BLaER1 treated with 17β-estradiol and CSF1 and Interleukin-3, amounts not matched to agents 10 nM and 100 nM (cell line): ENCODE measurements at regions not wholly inside any gene's neighbourhood (a gene's known extent, or its start where the extent isn't known, plus 50 kb on each side); places are given as distances from the start of the nearest gene placed in this dataset.

ENCODE experiments used
- H3K27ac ChIP-seq, 11 experiments: shearing (Covaris generic); formaldehyde crosslinking; 2 replicates each; pipeline ENCODE4 v1.8.1; 2022
- H3K27me3 ChIP-seq, 11 experiments: shearing (Covaris generic); formaldehyde crosslinking; 2 replicates each; pipeline ENCODE4 v1.8.1; 2022
- H3K36me3 ChIP-seq, 11 experiments: shearing (Covaris generic); formaldehyde crosslinking; 2 replicates each; pipeline ENCODE4 v1.8.1; 2022
- H3K4me1 ChIP-seq, 10 experiments: shearing (Covaris generic); formaldehyde crosslinking; 2 replicates each; pipeline ENCODE4 v1.8.1; 2022
- H3K4me2 ChIP-seq, 11 experiments: shearing (Covaris generic); formaldehyde crosslinking; 2 replicates each; pipeline ENCODE4 v1.8.1; 2022
- H3K4me3 ChIP-seq, 10 experiments: shearing (Covaris generic); formaldehyde crosslinking; 2 replicates each; pipeline ENCODE4 v1.8.1; 2022
- H3K9ac ChIP-seq, 11 experiments: shearing (Covaris generic); formaldehyde crosslinking; 2 replicates each; pipeline ENCODE4 v1.8.1; 2022
- H3K9me3 ChIP-seq, 11 experiments: shearing (Covaris generic); formaldehyde crosslinking; replicated peaks in 1 of 11; 2 replicates each; pipeline ENCODE4 v1.8.1; 2022
- H4K20me1 ChIP-seq, 11 experiments: shearing (Covaris generic); formaldehyde crosslinking; 2 replicates each; pipeline ENCODE4 v1.8.1; 2022
- Cebpa-rat ChIP-seq, 11 experiments: shearing (Covaris generic); IDR thresholded peaks; 2 replicates each; pipeline ENCODE4 v1.8.1; 2022

DNA sequence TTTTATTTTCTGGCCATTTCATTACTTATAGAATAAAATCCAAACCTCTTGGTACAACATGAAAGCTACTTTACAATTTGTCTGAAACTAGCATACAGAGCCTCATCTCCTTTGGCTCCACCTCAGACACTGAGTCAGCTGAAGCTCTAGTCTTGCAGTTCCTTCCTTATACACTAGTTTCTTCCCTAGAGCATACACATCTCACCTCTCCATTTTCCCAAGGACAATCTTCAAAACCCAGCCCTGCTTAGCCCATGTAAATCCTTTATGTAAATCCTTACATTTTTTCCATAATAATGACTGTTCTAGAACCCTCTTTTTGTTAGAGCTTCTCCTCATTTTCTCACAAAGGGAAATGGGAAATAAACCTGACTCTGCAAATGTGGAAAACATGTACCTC, 463.4 kb downstream of the SLC16A7 start:
- Histone ChIP-seq H3K4me2 (no peak overlapping the region), H3K27me3 (no peaks in the 10 kb centered on the region), H3K27ac (no peak overlapping the region), H3K4me3 (no peak overlapping the region), H3K9me3 (no peaks in the 10 kb centered on the region), H3K9ac (no peak overlapping the region), H3K36me3 (no peaks in the 10 kb centered on the region), H3K4me1 (no peaks in the 10 kb centered on the region), H4K20me1 (no peaks in the 10 kb centered on the region)
- no peak for TF ChIP-seq Cebpa-rat (IDR thresholded peaks at IDR 0.05)

DNA sequence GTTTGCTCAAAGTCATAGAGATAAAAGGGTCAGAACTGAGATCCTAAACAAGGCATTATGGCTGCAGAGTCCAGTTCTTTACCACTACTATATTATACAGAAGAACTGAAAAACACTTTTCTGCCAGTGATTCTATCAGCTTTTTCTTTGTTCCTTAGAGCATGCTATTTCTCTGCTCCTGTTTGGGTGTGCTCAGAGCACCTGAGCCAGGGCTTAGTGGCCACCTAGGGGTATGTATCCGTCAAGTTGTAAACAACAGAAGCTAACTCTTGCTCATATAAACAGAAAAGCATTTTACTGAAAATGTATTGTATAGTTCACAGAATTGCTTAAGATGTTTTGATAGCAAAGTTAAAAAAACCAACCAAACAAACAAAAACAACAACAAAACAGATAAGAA, 470.8 kb downstream of the SLC16A7 start:
- TF ChIP-seq Cebpa-rat (IDR thresholded peaks at IDR 0.05): no peak
- H3K36me3 ChIP-seq: no peaks in the 10 kb centered on the region

GRCh38 chr12:60070552-60070951, 474.7 kb downstream of the SLC16A7 start:
- Histone ChIP-seq H3K4me3 (no peak overlapping the region), H3K4me1 (no peaks in the 10 kb centered on the region), H3K36me3 (no peaks in the 10 kb centered on the region), H3K27me3 (no peaks in the 10 kb centered on the region), H3K9me3 (no peaks in the 10 kb centered on the region), H3K27ac (no peak overlapping the region), H4K20me1 (no peaks in the 10 kb centered on the region), H3K4me2 (no peak overlapping the region), H3K9ac (no peak overlapping the region)
- TF ChIP-seq Cebpa-rat (IDR thresholded peaks at IDR 0.05): no peak

More for the DNA sequence above, 470.8 kb downstream of the SLC16A7 start:
- H3K27ac ChIP-seq: no peak overlapping the region
- no peak overlapping the region for H3K4me3 ChIP-seq
- H3K9ac ChIP-seq: no peak overlapping the region
- H3K4me2 ChIP-seq: no peak overlapping the region
- no peaks in the 10 kb centered on the region for H3K9me3 ChIP-seq
- H3K4me1 ChIP-seq: no peaks in the 10 kb centered on the region
- no peaks in the 10 kb centered on the region for H4K20me1 ChIP-seq
- H3K27me3 ChIP-seq: no peaks in the 10 kb centered on the region

GRCh38 chr12:60071759-60072191, 475.9 kb downstream of the SLC16A7 start:
- H3K9me3 ChIP-seq: no peaks in the 10 kb centered on the region
- no peaks in the 10 kb centered on the region for H3K27me3 ChIP-seq
- no peaks in the 10 kb centered on the region for H3K4me1 ChIP-seq
- H3K4me3 ChIP-seq: no peak overlapping the region
- H3K36me3 ChIP-seq: no peaks in the 10 kb centered on the region
- H4K20me1 ChIP-seq: no peaks in the 10 kb centered on the region
- no peak overlapping the region for H3K27ac ChIP-seq
- no peak for TF ChIP-seq Cebpa-rat (IDR thresholded peaks at IDR 0.05)
- H3K9ac ChIP-seq: no peak overlapping the region
- H3K4me2 ChIP-seq: no peak overlapping the region

- Histone ChIP-seq H3K4me1 (peaks cover 0 to 4% (median 0%) of the 10 kb centered on the region in 10 experiments; a peak in 5 of 20 replicates), H3K9ac (no peak overlapping the region), H3K9me3 (no peaks in the 10 kb centered on the region), H3K4me2 (no peak overlapping the region), H3K4me3 (no peak overlapping the region), H3K27me3 (no peaks in the 10 kb centered on the region), H3K27ac (no peak overlapping the region), H4K20me1 (no peaks in the 10 kb centered on the region), H3K36me3 (no peaks in the 10 kb centered on the region)
- no peak for TF ChIP-seq Cebpa-rat (IDR thresholded peaks at IDR 0.05)
Measured at GRCh38 chr12:60072911-60073310, 477.1 kb downstream of the SLC16A7 start.

GRCh38 chr12:60075091-60075490, 479.3 kb downstream of the SLC16A7 start:
- Histone ChIP-seq H3K27ac (no peak overlapping the region), H3K36me3 (no peaks in the 10 kb centered on the region), H4K20me1 (no peaks in the 10 kb centered on the region), H3K4me3 (no peak overlapping the region), H3K9me3 (no peaks in the 10 kb centered on the region), H3K4me1 (peaks cover 0 to 11% (median 0%) of the 10 kb centered on the region in 10 experiments; a peak in 6 of 20 replicates), H3K27me3 (no peaks in the 10 kb centered on the region), H3K9ac (no peak overlapping the region), H3K4me2 (no peak overlapping the region)
- TF ChIP-seq Cebpa-rat (IDR thresholded peaks at IDR 0.05): no peak

DNA sequence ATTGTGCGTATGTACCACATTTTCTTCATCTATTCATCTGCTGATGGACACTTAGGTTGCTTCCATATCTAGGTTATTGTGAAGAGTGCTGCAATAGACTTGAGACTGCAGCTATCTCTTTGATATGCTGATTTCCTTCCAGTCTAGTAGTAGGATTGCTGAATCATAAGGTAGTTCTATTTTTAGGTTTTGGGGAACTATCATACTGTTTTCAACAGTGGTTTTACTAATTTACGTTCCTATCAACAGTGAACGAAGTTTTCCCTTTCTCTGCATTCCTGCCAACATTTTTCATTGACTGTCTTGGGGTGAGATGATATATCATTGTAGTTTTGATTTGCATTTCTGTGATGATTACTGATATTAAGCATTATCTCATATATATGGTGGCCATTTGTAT, 482.2 kb downstream of the SLC16A7 start:
- Histone ChIP-seq H3K36me3 (no peaks in the 10 kb centered on the region), H3K4me2 (peak overlapping the region in 3 of 11 experiments; percentile 22 to 33 (median 30); a peak in 4 of 22 replicates), H4K20me1 (no peaks in the 10 kb centered on the region), H3K9ac (no peak overlapping the region), H3K9me3 (no peaks in the 10 kb centered on the region), H3K4me1 (peaks cover 0 to 11% (median 0%) of the 10 kb centered on the region in 10 experiments; a peak in 6 of 20 replicates), H3K4me3 (no peak overlapping the region), H3K27ac (no peak overlapping the region), H3K27me3 (no peaks in the 10 kb centered on the region)
- TF ChIP-seq Cebpa-rat (IDR thresholded peaks at IDR 0.05): no peak

GRCh38 chr12:60093428-60093827, 497.6 kb downstream of the SLC16A7 start:
- TF ChIP-seq Cebpa-rat (IDR thresholded peaks at IDR 0.05): no peak
- H3K27ac ChIP-seq: no peak overlapping the region
- no peaks in the 10 kb centered on the region for H3K36me3 ChIP-seq
- 0 out of 22 replicates have a peak, but pooled peaks cover 0 to 2% (median 0%) of the 10 kb centered on the region in 11 experiments for H3K9me3 ChIP-seq
- H3K9ac ChIP-seq: no peak overlapping the region
- no peaks in the 10 kb centered on the region for H3K4me1 ChIP-seq
- H3K4me2 ChIP-seq: no peak overlapping the region
- no peaks in the 10 kb centered on the region for H3K27me3 ChIP-seq
- H4K20me1 ChIP-seq: no peaks in the 10 kb centered on the region
- H3K4me3 ChIP-seq: no peak overlapping the region

DNA sequence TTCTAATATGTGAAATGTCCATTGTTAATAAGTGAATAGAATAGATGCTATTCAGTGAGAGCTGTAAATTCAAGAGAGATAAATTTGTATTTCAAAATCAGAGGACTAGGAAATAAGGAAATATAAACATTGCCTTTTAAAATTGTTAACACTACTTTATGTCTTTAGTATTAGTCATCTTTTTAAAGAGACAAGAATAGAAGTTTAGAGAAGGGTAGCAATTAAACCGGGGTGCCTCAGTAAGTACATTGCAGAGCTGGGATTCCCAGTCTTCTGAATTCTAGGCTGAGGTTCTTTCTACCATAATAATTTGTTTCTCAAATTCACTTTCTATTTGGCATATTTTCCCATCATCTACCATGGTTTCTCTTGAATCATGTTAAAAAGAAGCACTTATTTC, 498.6 kb downstream of the SLC16A7 start:
- no peaks in the 10 kb centered on the region for H3K36me3 ChIP-seq
- H3K9me3 ChIP-seq: peaks cover 2 to 10% (median 6%) of the 10 kb centered on the region in 11 experiments; a peak in 16 of 22 replicates
- TF ChIP-seq Cebpa-rat (IDR thresholded peaks at IDR 0.05): no peak
- no peak overlapping the region for H3K27ac ChIP-seq
- no peak overlapping the region for H3K4me2 ChIP-seq
- no peak overlapping the region for H3K4me3 ChIP-seq
- no peak overlapping the region for H3K9ac ChIP-seq
- H4K20me1 ChIP-seq: no peaks in the 10 kb centered on the region
- H3K27me3 ChIP-seq: no peaks in the 10 kb centered on the region
- H3K4me1 ChIP-seq: no peaks in the 10 kb centered on the region

DNA sequence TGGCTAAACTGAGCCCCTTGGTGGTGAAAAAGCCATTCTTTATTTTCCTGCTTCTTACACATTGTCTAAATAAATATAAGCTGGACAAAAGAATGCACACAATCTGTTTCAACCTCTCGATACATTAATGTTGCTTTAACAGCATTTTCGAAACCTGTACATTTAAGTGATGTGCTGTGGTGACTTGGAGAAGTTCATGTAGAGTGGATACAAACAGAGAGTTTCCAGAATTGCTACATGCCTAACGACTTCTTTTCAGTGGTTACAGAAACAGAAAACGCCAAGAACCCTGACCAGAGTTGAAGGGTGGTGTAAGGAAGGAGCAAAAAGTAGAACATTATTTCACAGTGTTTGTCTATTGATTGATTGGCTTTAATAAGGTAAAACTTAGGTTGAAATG, 500.9 kb downstream of the SLC16A7 start:
- Histone ChIP-seq H3K4me3 (no peak overlapping the region), H3K27me3 (no peaks in the 10 kb centered on the region), H3K4me2 (no peak overlapping the region), H3K9me3 (peaks cover 6 to 18% (median 10%) of the 10 kb centered on the region in 11 experiments; a peak in 16 of 22 replicates), H4K20me1 (no peaks in the 10 kb centered on the region), H3K4me1 (no peaks in the 10 kb centered on the region), H3K9ac (no peak overlapping the region), H3K36me3 (no peaks in the 10 kb centered on the region), H3K27ac (no peak overlapping the region)
- no peak for TF ChIP-seq Cebpa-rat (IDR thresholded peaks at IDR 0.05)
